Esophagus squamous epithelium (tissue), 4 donors: ENCODE measurements at regions not wholly inside any gene's neighbourhood (a gene's known extent, or its start where the extent isn't known, plus 50 kb on each side); places are given as distances from the start of the nearest gene placed in this dataset.

ENCODE experiments used
- CTCF ChIP-seq, 6 experiments: fragments of 450-650 bp in 4 of 6; fragments of 200-600 bp in 2 of 6; sonication (generic) in 2 of 6; IDR thresholded peaks; one replicate each; pipeline ENCODE4 v1.5.1; 2016 to 2019; ENCODE audit warnings: antibody characterized with exemption in 6 of 6, mild to moderate bottlenecking in 4 of 6, moderate library complexity in 4 of 6
- POLR2A ChIP-seq, 4 donors: fragments of 450-650 bp; IDR thresholded peaks; one replicate each; pipeline ENCODE4 v1.6.1; 2017; ENCODE audit warnings: antibody characterized with exemption in 4 of 4, mild to moderate bottlenecking in 4 of 4, moderate library complexity in 3 of 4

- no peak for TF ChIP-seq POLR2A (IDR thresholded peaks at IDR 0.05)
- no peak for TF ChIP-seq CTCF (IDR thresholded peaks at IDR 0.05)
Observed at GRCh38 chr6:165229216-165229615, 80.2 kb downstream of the C6orf118 start.
